ENCODE measurements at regions not wholly inside any gene's neighbourhood (a gene's known extent, or its start where the extent isn't known, plus 50 kb on each side); places are given as distances from the start of the nearest gene placed in this dataset.

DNA sequence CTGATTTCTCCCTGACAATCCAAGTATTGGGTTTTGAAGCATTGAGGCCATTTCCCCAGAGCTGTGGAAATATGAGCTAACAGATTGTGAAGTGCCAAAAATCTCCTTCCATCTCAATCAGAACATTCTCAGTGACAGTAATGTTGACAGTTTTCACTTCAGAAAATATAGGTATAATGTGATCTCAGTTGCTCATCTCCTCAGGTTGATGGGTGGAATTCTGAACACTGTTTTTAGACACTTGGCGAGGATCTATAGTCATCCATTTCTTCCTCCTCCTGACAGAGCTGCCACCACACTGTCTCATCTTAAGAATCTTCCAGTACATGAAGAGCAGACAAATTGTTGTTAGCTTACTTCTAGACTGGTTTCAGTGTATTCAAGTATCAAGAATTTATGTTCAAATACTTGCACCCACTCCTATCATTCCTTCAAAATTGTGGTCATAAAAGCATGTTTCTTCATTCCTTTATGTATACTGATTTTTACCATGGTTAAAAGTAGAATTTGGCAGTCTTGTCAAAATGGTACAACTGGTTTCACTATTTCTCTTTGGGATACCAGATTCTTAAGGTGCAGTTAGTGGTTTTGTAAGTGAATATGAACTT, 199.7 kb upstream of the TLE4 start:
- no peak for DNase-seq (ENCODE audit: low read depth, low spot score)

DNA sequence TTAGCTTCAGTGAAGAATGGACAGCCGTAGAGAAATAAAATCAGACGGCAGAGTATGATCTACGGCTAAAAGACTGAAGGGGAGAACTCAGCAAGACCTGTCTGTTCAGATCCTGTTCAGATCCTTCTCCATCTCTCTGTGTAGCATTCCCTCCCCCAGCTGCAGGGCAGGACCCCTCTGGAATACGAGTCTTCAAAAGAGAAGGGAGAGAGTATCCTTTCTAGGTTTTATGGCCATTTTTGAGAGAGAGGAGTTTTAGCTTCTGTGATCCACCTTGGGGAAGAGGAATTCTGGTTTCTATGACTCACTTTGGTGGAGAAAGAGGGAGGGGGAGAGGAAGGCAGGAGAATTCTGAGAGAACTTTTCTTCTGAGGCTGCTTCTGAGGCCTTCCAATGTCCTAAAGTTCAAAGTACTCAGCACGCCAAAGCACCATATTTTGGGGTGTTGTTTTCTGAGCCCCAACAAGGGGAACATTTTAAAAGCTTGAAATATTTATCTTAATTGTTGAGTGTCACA, 194.4 kb upstream of the TLE4 start:
- DNase-seq (ENCODE audit: low read depth, low spot score): no peak

DNA sequence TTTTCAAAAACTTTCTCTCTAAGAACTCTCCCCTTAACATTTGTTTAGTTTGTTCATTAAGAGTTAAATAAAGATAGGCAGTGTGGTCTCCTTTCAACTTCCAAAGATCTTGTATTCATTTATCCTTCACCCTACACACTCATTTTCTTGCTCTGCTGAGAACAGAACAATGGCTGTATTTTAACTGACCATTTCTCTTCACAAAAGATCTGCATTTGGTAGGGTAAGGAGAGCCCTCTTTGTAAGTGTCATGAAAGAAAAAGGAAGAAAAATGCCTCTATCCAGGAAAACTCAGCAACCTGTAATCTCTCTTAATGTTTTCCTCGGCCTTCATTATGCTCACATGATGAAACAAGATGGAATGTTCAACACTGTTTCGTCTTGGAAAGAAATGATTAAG, 193.7 kb upstream of the TLE4 start:
- no peak for DNase-seq (ENCODE audit: low read depth, low spot score)

GRCh38 chr9:79382044-79382443, 189.7 kb upstream of the TLE4 start:
- no peak for DNase-seq (ENCODE audit: low read depth, low spot score)

GRCh38 chr9:79382458-79382857, 189.3 kb upstream of the TLE4 start:
- DNase-seq (ENCODE audit: low read depth, low spot score): no peak

- DNase-seq (ENCODE audit: low read depth, low spot score): no peak
Measured at GRCh38 chr9:79383096-79383495, 188.7 kb upstream of the TLE4 start.

DNA sequence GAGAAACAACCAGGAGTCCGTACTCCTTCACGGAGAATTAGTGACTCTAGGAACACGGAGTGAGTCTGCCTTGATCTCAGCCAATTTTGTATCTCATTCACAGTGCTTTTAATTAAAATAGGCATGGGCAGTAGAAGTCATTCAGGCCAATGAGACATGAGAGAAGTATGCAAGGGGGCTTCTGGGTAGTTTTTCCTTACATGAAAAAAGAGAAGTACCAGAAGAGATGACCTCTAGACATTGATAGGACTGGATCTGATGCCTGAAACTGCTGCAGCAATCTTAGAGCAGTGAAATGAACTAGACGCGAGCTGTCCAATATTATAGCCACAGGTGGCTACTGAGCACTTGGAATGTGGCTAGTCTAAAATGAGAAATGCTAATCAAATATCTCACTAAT, 187.7 kb upstream of the TLE4 start:
- DNase-seq (ENCODE audit: low read depth, low spot score): no peak

DNA sequence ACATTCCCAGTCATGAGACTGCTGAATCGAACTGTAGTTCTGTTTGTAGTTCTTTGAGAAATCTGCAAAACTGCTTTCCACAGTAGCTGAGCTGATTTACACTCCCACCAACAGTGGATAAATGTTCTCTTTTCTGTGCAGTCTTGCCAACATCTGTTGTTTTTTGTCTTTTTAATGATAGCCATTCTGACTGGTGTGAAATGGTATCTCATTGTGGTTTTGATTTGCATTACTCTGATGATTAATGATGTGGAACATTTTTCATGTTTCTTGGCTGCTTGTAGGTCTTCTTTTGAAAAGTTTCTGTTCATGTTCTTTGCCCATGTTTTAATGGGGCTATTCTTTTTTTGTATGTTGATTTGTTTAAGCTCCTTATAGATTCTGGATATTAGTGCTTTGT, 187.3 kb upstream of the TLE4 start:
- DNase-seq (ENCODE audit: low read depth, low spot score): no peak

- no peak for DNase-seq (ENCODE audit: low read depth, low spot score)
Measured at GRCh38 chr9:79387101-79387835, 184.5 kb upstream of the TLE4 start.

DNA sequence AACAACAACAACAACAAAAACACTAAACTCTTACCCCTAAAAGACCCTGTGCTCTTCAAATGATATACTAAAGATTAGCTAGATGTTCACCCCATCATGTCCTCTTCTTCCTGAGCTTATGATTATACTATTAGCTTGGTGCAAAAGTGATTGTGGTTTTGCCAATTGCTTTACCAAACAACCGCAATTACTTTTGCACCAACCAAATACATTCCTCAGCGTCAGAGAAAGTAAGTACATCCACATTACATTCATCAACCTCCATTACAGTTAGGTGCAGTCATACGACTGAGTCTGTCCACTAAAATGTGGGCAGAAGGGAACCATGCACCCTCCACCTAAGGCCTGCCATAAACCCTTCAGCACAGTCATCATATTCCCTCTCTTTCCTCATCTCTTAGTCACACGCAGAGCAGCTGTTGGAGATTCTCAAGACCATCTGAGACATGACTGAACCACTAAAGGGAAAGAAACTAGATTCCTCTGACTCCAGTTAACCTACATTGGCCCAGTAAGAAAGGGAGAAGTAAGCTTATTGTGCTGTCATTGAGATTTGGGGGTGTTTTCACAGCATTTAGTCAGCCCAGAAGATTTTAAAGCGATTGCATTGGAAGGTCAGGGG, 181.6 kb upstream of the TLE4 start:
- DNase-seq (ENCODE audit: low read depth, low spot score): no peak

GRCh38 chr9:79390781-79391770, 180.7 kb upstream of the TLE4 start:
- DNase-seq (ENCODE audit: low read depth, low spot score): no peak

GRCh38 chr9:79395228-79395627, 176.5 kb upstream of the TLE4 start:
- DNase-seq (ENCODE audit: low read depth, low spot score): no peak

DNA sequence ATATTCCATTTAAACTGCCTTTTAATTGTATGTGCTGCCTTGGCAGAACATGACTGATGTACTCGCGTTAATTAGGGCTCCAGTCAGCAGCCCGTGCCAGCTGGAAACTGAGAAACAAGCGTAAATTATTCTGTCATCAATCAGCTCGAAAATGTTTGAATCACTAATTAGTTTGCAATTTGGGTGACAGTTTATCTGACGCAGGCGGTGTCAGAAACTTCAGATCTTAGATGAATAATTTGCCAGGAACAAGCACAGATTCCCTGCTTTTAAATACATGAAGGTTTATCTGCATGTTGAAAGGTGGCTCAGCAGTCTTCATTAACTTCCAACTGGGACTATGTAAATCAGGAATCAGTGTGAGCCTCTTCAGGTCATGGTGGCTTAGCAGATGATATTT, 176.0 kb upstream of the TLE4 start:
- no peak for DNase-seq (ENCODE audit: low read depth, low spot score)

DNA sequence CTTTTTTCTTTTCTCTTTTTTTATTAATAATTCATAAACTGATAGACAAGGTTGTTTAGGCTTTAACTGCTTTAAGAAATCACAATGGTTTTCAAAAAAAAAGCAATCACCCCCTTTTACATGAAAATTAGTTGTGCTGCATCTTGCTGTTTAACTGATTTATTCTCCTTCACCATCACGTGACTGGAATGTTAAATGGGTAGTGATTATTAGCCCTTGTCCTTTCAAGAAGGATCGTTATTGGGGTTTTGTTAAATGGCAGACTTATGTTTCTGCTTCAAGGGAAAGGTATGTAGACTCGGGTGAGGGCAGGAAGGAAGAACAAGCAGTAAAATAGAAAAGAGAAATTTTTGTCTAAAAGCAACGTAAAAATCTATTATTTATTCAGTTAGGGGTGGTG, 175.6 kb upstream of the TLE4 start:
- DNase-seq (ENCODE audit: low read depth, low spot score): no peak

GRCh38 chr9:79403495-79403894, 168.3 kb upstream of the TLE4 start:
- no peak for DNase-seq (ENCODE audit: low read depth, low spot score)

DNA sequence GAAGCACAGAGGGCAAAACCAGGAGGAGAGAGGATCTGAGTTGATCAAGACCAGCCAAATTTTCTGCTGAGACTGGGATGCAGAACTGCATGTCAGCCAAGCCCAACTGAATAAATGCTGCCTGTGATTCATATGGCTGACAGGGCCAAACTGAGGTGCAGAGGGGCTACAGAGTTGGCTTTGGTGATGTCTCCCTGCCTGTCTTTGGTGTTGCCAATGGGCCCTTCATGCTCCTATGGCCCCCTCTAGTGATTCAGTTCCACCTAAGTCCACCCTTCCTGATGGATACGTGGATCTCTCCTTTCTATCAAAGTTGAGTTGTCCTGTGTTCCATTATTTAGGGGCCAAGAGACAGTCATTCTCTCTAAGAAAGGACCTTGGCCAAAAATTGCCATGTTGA, 163.6 kb upstream of the TLE4 start:
- DNase-seq (ENCODE audit: low read depth, low spot score): no peak

GRCh38 chr9:79408617-79409016, 163.1 kb upstream of the TLE4 start:
- no peak for DNase-seq (ENCODE audit: low read depth, low spot score)

- DNase-seq (ENCODE audit: low read depth, low spot score): no peak
Measured at GRCh38 chr9:79409182-79409823, 162.5 kb upstream of the TLE4 start.

DNA sequence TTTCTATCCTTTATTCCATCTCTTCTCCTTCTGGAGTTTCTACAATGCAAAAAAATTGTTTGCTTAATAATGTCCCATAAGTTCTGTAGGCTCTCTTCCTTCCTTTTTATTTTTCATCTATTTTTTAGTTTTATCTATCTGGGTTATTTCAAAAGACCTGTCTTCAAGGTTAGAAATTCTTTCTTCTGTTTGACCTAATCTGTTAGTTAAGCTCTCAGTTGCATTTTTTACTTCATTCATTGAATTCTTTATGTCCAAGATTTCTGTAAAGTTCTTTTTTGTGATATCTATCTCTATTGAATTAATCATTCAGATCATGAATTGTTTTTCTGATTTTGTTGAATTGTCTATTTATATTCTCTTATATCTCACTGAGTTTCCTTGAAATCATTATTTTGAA, 145.9 kb upstream of the TLE4 start:
- no peak for DNase-seq (ENCODE audit: low read depth, low spot score)

DNA sequence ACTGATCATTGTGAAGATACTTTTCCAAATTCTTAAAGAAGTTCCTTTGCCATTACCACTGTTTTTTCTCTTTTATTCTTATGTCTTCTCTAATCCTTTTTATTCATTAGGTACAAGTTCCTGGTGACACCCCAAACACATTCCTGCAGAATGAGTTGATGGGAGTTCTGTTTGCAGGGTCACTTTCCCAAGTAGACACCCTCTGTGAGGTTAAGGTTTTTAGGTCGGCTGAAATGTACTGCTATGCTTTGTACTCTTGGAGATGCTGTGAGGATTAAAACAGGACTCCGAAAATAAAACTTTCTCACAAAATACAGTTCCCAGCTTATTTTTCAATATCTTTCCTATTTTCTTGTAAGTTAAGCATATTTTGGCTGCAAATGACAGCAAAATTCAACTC, 143.3 kb upstream of the TLE4 start:
- DNase-seq (ENCODE audit: low read depth, low spot score): no peak

DNA sequence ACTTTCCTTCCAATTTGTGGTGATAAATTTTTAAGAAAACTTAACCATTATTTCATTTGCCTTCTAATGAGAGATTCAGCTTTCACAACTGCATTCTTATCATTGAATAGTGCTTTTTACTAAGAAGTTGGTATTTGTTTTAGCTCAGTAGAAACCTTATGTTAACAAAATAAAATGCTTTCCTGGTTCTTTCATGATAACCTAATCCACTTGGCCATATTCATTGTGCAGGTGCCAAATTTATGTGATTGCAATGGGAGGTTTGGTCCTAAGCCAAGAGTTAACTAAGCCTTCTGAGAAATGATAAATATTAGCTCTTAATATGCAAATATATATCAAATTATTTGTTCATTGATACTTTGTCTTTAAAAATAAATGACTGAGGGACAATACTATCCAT, 141.1 kb upstream of the TLE4 start:
- DNase-seq (ENCODE audit: low read depth, low spot score): no peak
